HepG2 (cell line): ENCODE measurements at regions not wholly inside any gene's neighbourhood (a gene's known extent, or its start where the extent isn't known, plus 50 kb on each side); places are given as distances from the start of the nearest gene placed in this dataset.

Experiments
- ATAC-seq: fragments of 200-7000 bp; cut with Tn5 transposase; 3 replicates; pipeline ENCODE4 v1.9.1; 2020; ENCODE audit warnings: mild to moderate bottlenecking, moderate library complexity
- BruUV-seq: library from RNA; stranded (reverse); fragments of 400-500 nt; replicated peaks from 2 replicates; lab custom pipeline; 2021; lab: Mats Ljungman, UMichigan
- CTCF ChIA-PET: fragments of 300-600 bp; formaldehyde crosslinking; extraction: SDS; loops from one replicate; lab custom pipeline; 2021; ENCODE audit warnings: low total read pairs, inconsistent platforms, low intra/inter-chr PET ratio; lab: Yijun Ruan, JAX
- POLR2A ChIA-PET: fragments of 350-600 bp; sonication (Branson Sonifier 250); formaldehyde crosslinking; loops from one replicate; lab custom pipeline; 2020; ENCODE audit warnings: antibody characterized with exemption, inconsistent platforms; lab: Yijun Ruan, JAX
- DNase-seq: peaks from one replicate; pipeline ENCODE4 v3.0.0-alpha.2; 2015; ENCODE audit warnings: low spot score
- FAIRE-seq: peaks from 3 replicates; lab custom pipeline; 2011; peaks lifted over from hg19 to GRCh38; lab: Jason Lieb, UNC
- H2AFZ ChIP-seq: one replicate; pipeline ENCODE4 v1.6.1; 2011; ENCODE audit warnings: low read length, inconsistent platforms
- H3K27ac ChIP-seq: fragments of 300-600 bp; 3 replicates; pipeline ENCODE4 v1.8.0; 2011; ENCODE audit warnings: mixed run types, mild to moderate bottlenecking, mixed read lengths, low read length, inconsistent platforms; ENCODE audit not compliant: insufficient read depth; ENCODE audit errors: extremely low read length
- H3K27me3 ChIP-seq, 2 experiments: fragments of 200-600 bp in 1 of 2; 2 replicates in 1 of 2; 3 replicates in 1 of 2; pipeline versions ENCODE4 v1.6.0 to v1.8.0; 2011; ENCODE audit warnings: low read length in 2 of 2, mild to moderate bottlenecking in 2 of 2, moderate library complexity in 2 of 2, inconsistent platforms in 1 of 2; ENCODE audit not compliant: insufficient read depth in 2 of 2, control insufficient read depth in 1 of 2
- H3K36me3 ChIP-seq, 2 experiments: fragments of 200-600 bp in 1 of 2; replicated peaks in 1 of 2; 2 replicates in 1 of 2; 3 replicates in 1 of 2; pipeline versions ENCODE4 v1.5.1 to v1.8.0; 2011; ENCODE audit warnings: low read length in 2 of 2, inconsistent platforms in 1 of 2; ENCODE audit not compliant: insufficient read depth in 2 of 2, control insufficient read depth in 1 of 2
- H3K4me1 ChIP-seq: 2 replicates; pipeline ENCODE4 v1.5.1; 2012; ENCODE audit warnings: low read length, inconsistent platforms; ENCODE audit not compliant: insufficient read depth
- H3K4me2 ChIP-seq: 2 replicates; pipeline ENCODE4 v1.6.0; 2011; ENCODE audit warnings: low read depth, low read length, inconsistent platforms
- H3K4me3 ChIP-seq, 3 experiments: fragments of 200-600 bp in 1 of 3; sonication (generic), shearing (Covaris generic) in 1 of 3; replicated peaks in 1 of 3; 2 replicates each; pipeline ENCODE4 v1.5.1; 2011 to 2016; ENCODE audit warnings: low read length in 3 of 3, inconsistent platforms in 2 of 3, low read depth in 2 of 3, mild to moderate bottlenecking in 2 of 3, control low read depth in 1 of 3, mixed read lengths in 1 of 3; ENCODE audit not compliant: insufficient read depth in 1 of 3
- H3K79me2 ChIP-seq: one replicate; pipeline ENCODE4 v1.6.1; 2011; ENCODE audit warnings: low read length, inconsistent platforms; ENCODE audit not compliant: insufficient read depth
- H3K9ac ChIP-seq: 2 replicates; pipeline ENCODE4 v1.6.0; 2011; ENCODE audit warnings: mild to moderate bottlenecking, low read depth, low read length, inconsistent platforms; ENCODE audit not compliant: insufficient read depth
- H3K9me3 ChIP-seq: 2 replicates; pipeline ENCODE4 v1.5.1; 2012; ENCODE audit warnings: mild to moderate bottlenecking, low read length
- H4K20me1 ChIP-seq: 2 replicates; pipeline ENCODE4 v1.6.0; 2011; ENCODE audit warnings: inconsistent platforms, mild to moderate bottlenecking, low read length, moderate library complexity; ENCODE audit not compliant: insufficient read depth
- BCL6 ChIP-seq: IDR thresholded peaks from 2 replicates; pipeline ENCODE4 v1.6.1; 2016; ENCODE audit warnings: missing genetic modification reagents, missing compliant biosample characterization
- CENPT ChIP-seq: sonication (generic); formaldehyde crosslinking; IDR thresholded peaks from 2 replicates; pipeline ENCODE4 v1.8.0; 2022; ENCODE audit warnings: low read depth, mild to moderate bottlenecking, moderate library complexity, missing genetic modification reagents
- HMGXB4 ChIP-seq, 2 experiments: sonication (generic) in 1 of 2; formaldehyde crosslinking in 1 of 2; IDR thresholded peaks; 2 replicates each; pipeline versions ENCODE4 v1.4.0 to v1.6.1; 2018 to 2020; ENCODE audit warnings: missing genetic modification reagents in 2 of 2, borderline replicate concordance in 1 of 2, low read depth in 1 of 2, mild to moderate bottlenecking in 1 of 2, missing biosample characterization in 1 of 2
- HOXA3 ChIP-seq: sonication (generic); formaldehyde crosslinking; IDR thresholded peaks from 2 replicates; pipeline ENCODE4 v1.5.0; 2020; ENCODE audit warnings: missing genetic modification reagents
- NFIC ChIP-seq: IDR thresholded peaks from 2 replicates; pipeline ENCODE4 v1.6.1; 2012; ENCODE audit warnings: mild to moderate bottlenecking, low read length, inconsistent platforms
- STAG1 ChIP-seq: sonication (generic); formaldehyde crosslinking; IDR thresholded peaks from 2 replicates; pipeline ENCODE4 v1.4.0; 2020; ENCODE audit warnings: missing genetic modification reagents
- TOE1 ChIP-seq: sonication (generic); formaldehyde crosslinking; IDR thresholded peaks from 2 replicates; pipeline ENCODE4 v1.4.0; 2020; ENCODE audit warnings: mild to moderate bottlenecking, missing genetic modification reagents
- ZC3H4 ChIP-seq: sonication (generic); formaldehyde crosslinking; IDR thresholded peaks from 2 replicates; pipeline ENCODE4 v1.4.0; 2020; ENCODE audit warnings: missing genetic modification reagents, borderline replicate concordance
- ZFP90 ChIP-seq: sonication (generic); formaldehyde crosslinking; IDR thresholded peaks from 2 replicates; pipeline ENCODE4 v1.8.0; 2022; ENCODE audit warnings: missing genetic modification reagents, mild to moderate bottlenecking, inconsistent platforms, borderline replicate concordance
- ZNF446 ChIP-seq: sonication (generic); formaldehyde crosslinking; IDR thresholded peaks from 2 replicates; pipeline ENCODE4 v1.5.0; 2020; ENCODE audit warnings: mild to moderate bottlenecking, missing genetic modification reagents
- ZNF513 ChIP-seq: sonication (generic); formaldehyde crosslinking; conservative IDR thresholded peaks from 2 replicates; pipeline ENCODE4 v1.5.0; 2020; ENCODE audit warnings: missing genetic modification reagents
- ZNF530 ChIP-seq: sonication (generic); formaldehyde crosslinking; IDR thresholded peaks from 2 replicates; pipeline ENCODE4 v1.5.0; 2020; ENCODE audit warnings: low read depth, mild to moderate bottlenecking, missing genetic modification reagents
- ZNF710 ChIP-seq: sonication (generic); formaldehyde crosslinking; IDR thresholded peaks from 2 replicates; pipeline ENCODE4 v1.5.0; 2020; ENCODE audit warnings: mild to moderate bottlenecking, missing genetic modification reagents, borderline replicate concordance
- ZNF816 ChIP-seq: sonication (generic); formaldehyde crosslinking; IDR thresholded peaks from 2 replicates; pipeline ENCODE4 v1.8.0; 2022; ENCODE audit warnings: missing genetic modification reagents, mild to moderate bottlenecking, borderline replicate concordance
- ZSCAN31 ChIP-seq: sonication (generic); formaldehyde crosslinking; IDR thresholded peaks from 2 replicates; pipeline ENCODE4 v1.5.0; 2020; ENCODE audit warnings: low read depth, mild to moderate bottlenecking, missing genetic modification reagents
- WGBS: methylation state at CpG from one replicate; pipeline ENCODE4 v1.1.6; 2017; ENCODE audit warnings: low lambda C conversion rate; 5-methylcytosine and 5-hydroxymethylcytosine counted together
- in situ Hi-C: cut with HindIII; loops from 2 replicates; pipeline ENCODE4 v1.10.0; 2017; ENCODE audit warnings: low pct_unique_long_range_greater_than_20kb; ENCODE audit not compliant: extremely low pct_ligation_motif_present
- intact Hi-C: fragments of 100-400 bp; cut with micrococcal nuclease; formaldehyde crosslinking; loops from one replicate; pipeline ENCODE4 v1.10.0; 2022; ENCODE audit not compliant: unreplicated experiment

- in situ Hi-C loops, result no loop called here
These were observed 52.8 kb upstream of the FILIP1 start for GRCh38 chr6:75546381-75546780.

GRCh38 chr6:75550544-75551167 is 51.0 kb upstream of the SENP6 start:
- CTCF ChIA-PET, result no interaction called here
- in situ Hi-C loops, result no loop called here
- POLR2A ChIA-PET, result no interaction called here
- TF ChIP-seq ZNF710 (CRISPR knock-in tag), result no peak
- no peak for TF ChIP-seq BCL6
- TF ChIP-seq CENPT, result no peak
- TF ChIP-seq ZFP90 (CRISPR knock-in tag), result no peak
- no peak for TF ChIP-seq ZC3H4 (CRISPR knock-in tag)
- no peak for TF ChIP-seq HMGXB4 (CRISPR knock-in tag; IDR thresholded peaks at IDR 0.05; ENCODE audit: borderline replicate concordance in 1 of 2, low read depth in 1 of 2)
- no peak for TF ChIP-seq ZNF530 (CRISPR knock-in tag)
- TF ChIP-seq HOXA3 (CRISPR knock-in tag), result no peak
- TF ChIP-seq ZNF816 (CRISPR knock-in tag), result no peak
- no peak for TF ChIP-seq ZNF513 (CRISPR knock-in tag)
- no peak for TF ChIP-seq ZNF446 (CRISPR knock-in tag)
- TF ChIP-seq TOE1 (CRISPR knock-in tag), result no peak
- no peak for TF ChIP-seq NFIC

More at GRCh38 chr6:75546381-75546780, 52.8 kb upstream of the FILIP1 start:
- Histone ChIP-seq H3K36me3 (no peaks in the 10 kb centered on the region), H3K4me2 (no peak overlapping the region), H4K20me1 (no peaks in the 10 kb centered on the region), H3K9me3 (no peaks in the 10 kb centered on the region), H3K4me3 (no peak overlapping the region), H3K4me1 (no peaks in the 10 kb centered on the region), H3K79me2 (no peaks in the 10 kb centered on the region), H3K27ac (no peak overlapping the region), H3K9ac (no peak overlapping the region), H2AFZ (no peak overlapping the region), H3K27me3 (no peaks in the 10 kb centered on the region)
- peak; percentile 4 for DNase-seq
- CTCF ChIA-PET, result no interaction called here
- FAIRE-seq, result no peak
- no TSS peak for BruUV-seq
- intact Hi-C loops, result no loop called here
- TF ChIP-seq STAG1 (CRISPR knock-in tag), result peak; percentile 32
- no peak for TF ChIP-seq ZSCAN31 (CRISPR knock-in tag)
- WGBS, result 0% methylated on average over 2 of the region's 2 CpGs
- peak; percentile 56 for ATAC-seq
- POLR2A ChIA-PET, result no interaction called here

More at GRCh38 chr6:75550544-75551167, 51.0 kb upstream of the SENP6 start:
- no peaks in the 10 kb centered on the region for H3K9me3 ChIP-seq
- H3K27ac ChIP-seq, result no peak overlapping the region
- FAIRE-seq, result no peak
- no peak overlapping the region for H2AFZ ChIP-seq
- no peak for DNase-seq
- H3K4me2 ChIP-seq, result no peak overlapping the region
- no peaks in the 10 kb centered on the region for H3K36me3 ChIP-seq
- BruUV-seq, result no TSS peak
- H3K9ac ChIP-seq, result no peak overlapping the region
- no peaks in the 10 kb centered on the region for H3K79me2 ChIP-seq
- H3K4me3 ChIP-seq, result no peak overlapping the region
- H3K27me3 ChIP-seq, result no peaks in the 10 kb centered on the region; a peak in 1 of 5 replicates
- H4K20me1 ChIP-seq, result no peaks in the 10 kb centered on the region
- intact Hi-C loops, result no loop called here
- no peak for ATAC-seq
- no peaks in the 10 kb centered on the region for H3K4me1 ChIP-seq
